Stomach (tissue), 8 donors: ENCODE measurements at regions not wholly inside any gene's neighbourhood (a gene's known extent, or its start where the extent isn't known, plus 50 kb on each side); places are given as distances from the start of the nearest gene placed in this dataset.
A peak's percentile ranks its signal among the peaks of the same experiment; 100 is the strongest.

Experiments
- DNase-seq, 2 donors: peaks; one replicate each; pipeline versions ENCODE4 v3.0.0 to v3.0.0-alpha.2; 2013 to 2019
- H3K27ac ChIP-seq, 5 donors: fragments of 200-600 bp in 4 of 5; sonication (generic) in 4 of 5; one replicate each; pipeline ENCODE4 v1.5.1; 2013 to 2019; ENCODE audit warnings: mild to moderate bottlenecking in 1 of 5, moderate library complexity in 1 of 5
- H3K27me3 ChIP-seq, 3 donors: fragments of 200-600 bp; sonication (generic); one replicate each; pipeline ENCODE4 v1.5.1; 2017 to 2019; ENCODE audit warnings: mixed run types in 1 of 3
- H3K36me3 ChIP-seq, 4 donors: fragments of 200-600 bp; sonication (generic); 1 replicate in 3 of 4; 2 replicates in 1 of 4; pipeline ENCODE4 v1.5.1; 2016 to 2019
- H3K4me1 ChIP-seq, 4 donors: fragments of 200-600 bp; sonication (generic); one replicate each; pipeline ENCODE4 v1.5.1; 2016 to 2019
- H3K4me3 ChIP-seq, 4 donors: fragments of 200-600 bp; sonication (generic) in 3 of 4; one replicate each; pipeline ENCODE4 v1.5.1; 2016 to 2019; ENCODE audit warnings: mild to moderate bottlenecking in 1 of 4
- H3K9me3 ChIP-seq, 4 donors: fragments of 200-600 bp; sonication (generic); one replicate each; pipeline ENCODE4 v1.5.1; 2016 to 2019
- EP300 ChIP-seq: sonication (generic); formaldehyde crosslinking; IDR thresholded peaks from one replicate; pipeline ENCODE4 v1.6.1; 2017; ENCODE audit warnings: antibody characterized with exemption
- POLR2A ChIP-seq, 4 donors: fragments of 450-650 bp; IDR thresholded peaks; one replicate each; pipeline ENCODE4 v1.6.1; 2016; ENCODE audit warnings: antibody characterized with exemption in 4 of 4, control low read depth in 2 of 4, mild to moderate bottlenecking in 1 of 4, moderate library complexity in 1 of 4
- POLR2AphosphoS5 ChIP-seq, 3 donors: sonication (generic); formaldehyde crosslinking; IDR thresholded peaks; one replicate each; pipeline ENCODE4 v1.6.1; 2016; ENCODE audit warnings: antibody characterized with exemption in 3 of 3
- WGBS, 5 donors: extraction: QIAGEN DNeasy Blood & Tissue Kit in 3 of 5; methylation state at CpG; one replicate each; pipeline versions ENCODE4 v1.1.5 to v1.1.7; 2013 to 2018; 5-methylcytosine and 5-hydroxymethylcytosine counted together
- intact Hi-C: fragments of 100-400 bp; cut with DNase I; formaldehyde crosslinking; loops from one replicate; pipeline ENCODE4 v1.15.1; 2023; ENCODE audit warnings: low total_unique reads
- TF ChIP-seq, protein P1 (sequence below), 7 experiments: fragments of 450-650 bp in 4 of 7; fragments of 200-600 bp in 3 of 7; sonication (generic) in 3 of 7; IDR thresholded peaks; one replicate each; pipeline ENCODE4 v1.5.1; 2016 to 2019; ENCODE audit warnings: antibody characterized with exemption in 7 of 7, control low read depth in 2 of 7, mild to moderate bottlenecking in 1 of 7
- donor health status: healthy with polysubstance abuse.
- donor health status: Bipolar disorder and iron deficiency.
- donor health status: healthy.

DNA sequence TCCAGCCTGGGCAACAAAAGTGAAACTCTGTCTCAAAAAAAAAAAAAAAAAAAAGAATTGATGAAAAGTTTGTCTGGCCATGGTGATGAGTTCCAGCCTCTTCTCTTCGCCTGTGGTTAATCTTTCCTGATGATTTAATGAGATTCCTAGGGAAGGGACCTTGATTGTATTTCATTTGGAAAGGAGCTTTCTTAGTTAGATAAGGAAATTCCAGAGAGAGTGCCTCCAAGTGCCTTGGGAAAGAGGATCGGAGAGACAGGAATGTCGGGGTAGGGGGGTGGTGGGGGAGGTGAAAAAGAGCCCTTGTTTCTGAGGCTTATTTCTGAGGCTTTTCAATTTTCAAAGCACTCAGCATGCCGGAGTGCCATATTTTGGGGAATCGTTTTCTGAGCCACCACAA is 93.2 kb upstream of the SIAH1 start:
- TF ChIP-seq EP300 (no peak), POLR2A (IDR thresholded peaks at IDR 0.05) (no peak), POLR2AphosphoS5 (IDR thresholded peaks at IDR 0.05) (no peak)
- TF ChIP-seq, protein P1, sequence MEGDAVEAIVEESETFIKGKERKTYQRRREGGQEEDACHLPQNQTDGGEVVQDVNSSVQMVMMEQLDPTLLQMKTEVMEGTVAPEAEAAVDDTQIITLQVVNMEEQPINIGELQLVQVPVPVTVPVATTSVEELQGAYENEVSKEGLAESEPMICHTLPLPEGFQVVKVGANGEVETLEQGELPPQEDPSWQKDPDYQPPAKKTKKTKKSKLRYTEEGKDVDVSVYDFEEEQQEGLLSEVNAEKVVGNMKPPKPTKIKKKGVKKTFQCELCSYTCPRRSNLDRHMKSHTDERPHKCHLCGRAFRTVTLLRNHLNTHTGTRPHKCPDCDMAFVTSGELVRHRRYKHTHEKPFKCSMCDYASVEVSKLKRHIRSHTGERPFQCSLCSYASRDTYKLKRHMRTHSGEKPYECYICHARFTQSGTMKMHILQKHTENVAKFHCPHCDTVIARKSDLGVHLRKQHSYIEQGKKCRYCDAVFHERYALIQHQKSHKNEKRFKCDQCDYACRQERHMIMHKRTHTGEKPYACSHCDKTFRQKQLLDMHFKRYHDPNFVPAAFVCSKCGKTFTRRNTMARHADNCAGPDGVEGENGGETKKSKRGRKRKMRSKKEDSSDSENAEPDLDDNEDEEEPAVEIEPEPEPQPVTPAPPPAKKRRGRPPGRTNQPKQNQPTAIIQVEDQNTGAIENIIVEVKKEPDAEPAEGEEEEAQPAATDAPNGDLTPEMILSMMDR (IDR thresholded peaks at IDR 0.05): no peak
- no peak overlapping the region for H3K27ac ChIP-seq
- WGBS, 5 donors: 34 to 59% (median 52%) methylated on average over 5 of the region's 5 CpGs

GRCh38 chr16:48471435-48471834 is 86.2 kb upstream of the SIAH1 start:
- intact Hi-C loops: no loop called here
- DNase-seq: no peak
- TF ChIP-seq EP300: no peak
- no peak for TF ChIP-seq POLR2A (IDR thresholded peaks at IDR 0.05)
- TF ChIP-seq, protein P1 (IDR thresholded peaks at IDR 0.05): no peak
- no peak for TF ChIP-seq POLR2AphosphoS5 (IDR thresholded peaks at IDR 0.05)
- H3K4me3 ChIP-seq: no peak overlapping the region
- H3K27ac ChIP-seq: no peak overlapping the region
- peaks cover 0 to 12% (median 3%) of the 10 kb centered on the region in 4 donors for H3K9me3 ChIP-seq
- H3K4me1 ChIP-seq: no peaks in the 10 kb centered on the region
- H3K27me3 ChIP-seq: no peaks in the 10 kb centered on the region
- H3K36me3 ChIP-seq: no peaks in the 10 kb centered on the region
- WGBS, 5 donors: 73 to 81% (median 80%) methylated on average over 5 of the region's 5 CpGs

More for the DNA sequence above, 93.2 kb upstream of the SIAH1 start:
- DNase-seq: no peak
- peaks cover 0 to 4% (median 0%) of the 10 kb centered on the region in 4 donors for H3K9me3 ChIP-seq
- H3K27me3 ChIP-seq: no peaks in the 10 kb centered on the region
- intact Hi-C loops: no loop called here
- no peak overlapping the region for H3K4me3 ChIP-seq
- H3K36me3 ChIP-seq: no peaks in the 10 kb centered on the region
- no peaks in the 10 kb centered on the region for H3K4me1 ChIP-seq

- H3K4me1 ChIP-seq: peaks cover 0 to 6% (median 2%) of the 10 kb centered on the region in 4 donors
- no peaks in the 10 kb centered on the region for H3K36me3 ChIP-seq
- H3K27me3 ChIP-seq: no peaks in the 10 kb centered on the region
- intact Hi-C loops: no loop called here
- H3K27ac ChIP-seq: no peak overlapping the region
- H3K9me3 ChIP-seq: peaks cover 0 to 20% (median 9%) of the 10 kb centered on the region in 4 donors
- TF ChIP-seq EP300 (no peak), POLR2AphosphoS5 (IDR thresholded peaks at IDR 0.05) (no peak), POLR2A (IDR thresholded peaks at IDR 0.05) (no peak)
- TF ChIP-seq, protein P1 (IDR thresholded peaks at IDR 0.05): no peak
- 80 to 89% (median 88%) methylated on average over 11 of the region's 11 CpGs for WGBS, 5 donors
- no peak overlapping the region for H3K4me3 ChIP-seq
- DNase-seq: no peak
Observed at GRCh38 chr16:48462106-48462740, 77.0 kb upstream of the SIAH1 start.

GRCh38 chr16:48459167-48459566 is 74.0 kb upstream of the SIAH1 start:
- Histone ChIP-seq H3K27ac (peak overlapping the region in 1 of 5 donors; percentile 52), H3K27me3 (no peaks in the 10 kb centered on the region), H3K9me3 (peaks cover 0 to under 1% (median 0%) of the 10 kb centered on the region in 4 donors), H3K4me3 (no peak overlapping the region), H3K36me3 (no peaks in the 10 kb centered on the region), H3K4me1 (peaks cover 0 to 6% (median 2%) of the 10 kb centered on the region in 4 donors)
- 85 to 89% (median 86%) methylated on average over 3 of the region's 3 CpGs for WGBS, 5 donors
- TF ChIP-seq POLR2A (IDR thresholded peaks at IDR 0.05) (no peak), EP300 (no peak), POLR2AphosphoS5 (IDR thresholded peaks at IDR 0.05) (no peak)
- TF ChIP-seq, protein P1 (IDR thresholded peaks at IDR 0.05): no peak
- intact Hi-C loops: no loop called here
- DNase-seq: no peak
